ENCODE measurements at regions not wholly inside any gene's neighbourhood (a gene's known extent, or its start where the extent isn't known, plus 50 kb on each side); places are given as distances from the start of the nearest gene placed in this dataset.

DNA sequence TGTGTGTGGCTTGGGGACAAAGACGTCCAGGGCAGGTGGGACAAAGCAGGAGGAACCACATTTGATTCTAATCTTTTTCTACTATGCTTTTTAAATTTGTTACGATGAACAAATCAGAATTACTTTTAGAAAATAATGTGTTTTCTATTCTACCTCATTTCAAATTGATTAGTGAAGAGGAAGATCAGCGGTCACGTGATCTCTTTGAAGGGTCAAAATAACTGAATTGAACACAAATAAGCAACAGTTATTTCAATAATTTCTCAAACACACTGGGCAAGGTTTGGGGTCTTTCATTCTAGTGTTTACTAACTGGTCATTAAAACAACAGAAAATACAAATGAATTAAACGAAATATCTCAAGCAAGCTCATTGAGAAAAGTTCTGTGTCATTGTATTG lies 773.0 kb upstream of the IGFBP3 start:
- intact Hi-C loops (cut with micrococcal nuclease): no loop called here
- TF ChIP-seq, protein P1, sequence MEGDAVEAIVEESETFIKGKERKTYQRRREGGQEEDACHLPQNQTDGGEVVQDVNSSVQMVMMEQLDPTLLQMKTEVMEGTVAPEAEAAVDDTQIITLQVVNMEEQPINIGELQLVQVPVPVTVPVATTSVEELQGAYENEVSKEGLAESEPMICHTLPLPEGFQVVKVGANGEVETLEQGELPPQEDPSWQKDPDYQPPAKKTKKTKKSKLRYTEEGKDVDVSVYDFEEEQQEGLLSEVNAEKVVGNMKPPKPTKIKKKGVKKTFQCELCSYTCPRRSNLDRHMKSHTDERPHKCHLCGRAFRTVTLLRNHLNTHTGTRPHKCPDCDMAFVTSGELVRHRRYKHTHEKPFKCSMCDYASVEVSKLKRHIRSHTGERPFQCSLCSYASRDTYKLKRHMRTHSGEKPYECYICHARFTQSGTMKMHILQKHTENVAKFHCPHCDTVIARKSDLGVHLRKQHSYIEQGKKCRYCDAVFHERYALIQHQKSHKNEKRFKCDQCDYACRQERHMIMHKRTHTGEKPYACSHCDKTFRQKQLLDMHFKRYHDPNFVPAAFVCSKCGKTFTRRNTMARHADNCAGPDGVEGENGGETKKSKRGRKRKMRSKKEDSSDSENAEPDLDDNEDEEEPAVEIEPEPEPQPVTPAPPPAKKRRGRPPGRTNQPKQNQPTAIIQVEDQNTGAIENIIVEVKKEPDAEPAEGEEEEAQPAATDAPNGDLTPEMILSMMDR (IDR thresholded peaks at IDR 0.05 in 2 of 3, conservative IDR thresholded peaks at IDR 0.05 in 1 of 3; ENCODE audit: borderline replicate concordance in 1 of 3, insufficient read depth in 1 of 3, low read depth in 2 of 3, low read length in 2 of 3): no peak
- TF ChIP-seq TCF7L2 (IDR thresholded peaks at IDR 0.05; ENCODE audit: borderline replicate concordance, extremely low read depth, insufficient read depth, insufficient read length) (no peak), ZFX (IDR thresholded peaks at IDR 0.05) (no peak), EGR1 (IDR thresholded peaks at IDR 0.05; ENCODE audit: low read depth) (no peak), SRF (IDR thresholded peaks at IDR 0.05; ENCODE audit: low read depth) (no peak)
- TF ChIP-seq, protein P2, sequence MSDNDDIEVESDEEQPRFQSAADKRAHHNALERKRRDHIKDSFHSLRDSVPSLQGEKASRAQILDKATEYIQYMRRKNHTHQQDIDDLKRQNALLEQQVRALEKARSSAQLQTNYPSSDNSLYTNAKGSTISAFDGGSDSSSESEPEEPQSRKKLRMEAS (IDR thresholded peaks at IDR 0.05): no peak
- H3K9me2 ChIP-seq (ENCODE audit: insufficient read depth): no peaks in the 10 kb centered on the region
- H3K4me3 ChIP-seq (replicated peaks in 1 of 2; ENCODE audit: low read depth in 1 of 2, low read length in 2 of 2): no peak overlapping the region
- no peak overlapping the region for H2AFZ ChIP-seq (ENCODE audit: low read depth, low read length, poor library complexity, severe bottlenecking)
- H3K9ac ChIP-seq (ENCODE audit: low read length): no peak overlapping the region
- ChIA-PET POLR2A (no interaction called here), CTCF (no interaction called here), RAD21 (ENCODE audit: low non-redundant PET in 1 of 2, low total read pairs in 2 of 2, uncharacterized antibody in 2 of 2, unreplicated experiment in 2 of 2) (no interaction called here)
- DNase-seq (ENCODE audit: low read depth, low spot score): no peak
- no peaks in the 10 kb centered on the region for H4K20me1 ChIP-seq (ENCODE audit: insufficient read depth)
- H3K27ac ChIP-seq (ENCODE audit: low read depth, low read length): no peak overlapping the region
- no peaks in the 10 kb centered on the region for H3K79me2 ChIP-seq (ENCODE audit: insufficient read depth, low read length)
- H3K4me1 ChIP-seq (ENCODE audit: control insufficient read depth in 1 of 2, insufficient read depth in 2 of 2, low read length in 2 of 2): peaks cover 5 to 9% of the 10 kb centered on the region in 2 experiments; a peak in 3 of 4 replicates
- H3K9me3 ChIP-seq (ENCODE audit: control insufficient read depth in 1 of 2, insufficient read depth in 1 of 2, low read depth in 1 of 2, low read length in 2 of 2): no peaks in the 10 kb centered on the region
- ATAC-seq: no peak
- no peaks in the 10 kb centered on the region for H3K36me3 ChIP-seq (ENCODE audit: control insufficient read depth in 1 of 2, insufficient read depth in 2 of 2, low read length in 2 of 2)
- no peaks in the 10 kb centered on the region for H3K27me3 ChIP-seq (ENCODE audit: insufficient read depth, low read length)
- no peak overlapping the region for H3K4me2 ChIP-seq (ENCODE audit: low read length)
- BruUV-seq (replicated peaks): no TSS peak

DNA sequence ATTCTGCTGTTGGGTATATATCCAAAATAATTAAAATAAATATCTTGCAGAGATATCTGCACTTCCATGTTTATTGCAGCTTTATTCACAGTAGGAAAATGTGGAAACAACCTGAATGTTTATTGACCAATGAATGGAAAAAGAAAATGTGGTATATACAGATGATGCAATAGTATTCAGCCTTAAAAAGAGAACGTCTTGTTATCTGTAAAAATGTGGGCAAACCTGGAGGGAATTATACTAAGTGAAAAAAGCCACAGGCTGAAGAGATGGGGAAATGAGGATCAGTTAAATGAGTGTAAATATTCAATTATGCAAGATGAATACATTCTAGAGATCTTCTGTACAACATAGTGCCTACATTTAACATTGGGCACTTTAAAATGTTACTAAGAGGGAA lies 766.1 kb upstream of the IGFBP3 start:
- no peaks in the 10 kb centered on the region for H3K9me2 ChIP-seq (ENCODE audit: insufficient read depth)
- BruUV-seq (replicated peaks): no TSS peak
- H3K9ac ChIP-seq (ENCODE audit: low read length): no peak overlapping the region
- no peaks in the 10 kb centered on the region for H3K36me3 ChIP-seq (ENCODE audit: control insufficient read depth in 1 of 2, insufficient read depth in 2 of 2, low read length in 2 of 2)
- RAD21 ChIA-PET (ENCODE audit: low non-redundant PET in 1 of 2, low total read pairs in 2 of 2, uncharacterized antibody in 2 of 2, unreplicated experiment in 2 of 2): no interaction called here
- H3K27me3 ChIP-seq (ENCODE audit: insufficient read depth, low read length): no peaks in the 10 kb centered on the region
- H3K9me3 ChIP-seq (ENCODE audit: control insufficient read depth in 1 of 2, insufficient read depth in 1 of 2, low read depth in 1 of 2, low read length in 2 of 2): no peaks in the 10 kb centered on the region
- POLR2A ChIA-PET: no interaction called here
- no peak overlapping the region for H3K27ac ChIP-seq (ENCODE audit: low read depth, low read length)
- no peak for DNase-seq (ENCODE audit: low read depth, low spot score)
- CTCF ChIA-PET: no interaction called here
- H3K79me2 ChIP-seq (ENCODE audit: insufficient read depth, low read length): no peaks in the 10 kb centered on the region
- ATAC-seq: no peak
- intact Hi-C loops (cut with micrococcal nuclease): no loop called here
- no peak overlapping the region for H3K4me2 ChIP-seq (ENCODE audit: low read length)
- no peaks in the 10 kb centered on the region for H4K20me1 ChIP-seq (ENCODE audit: insufficient read depth)
- no peaks in the 10 kb centered on the region for H3K4me1 ChIP-seq (ENCODE audit: control insufficient read depth in 1 of 2, insufficient read depth in 2 of 2, low read length in 2 of 2)
- H2AFZ ChIP-seq (ENCODE audit: low read depth, low read length, poor library complexity, severe bottlenecking): no peak overlapping the region
- H3K4me3 ChIP-seq (replicated peaks in 1 of 2; ENCODE audit: low read depth in 1 of 2, low read length in 2 of 2): no peak overlapping the region
- TF ChIP-seq EZH2 (IDR thresholded peaks at IDR 0.05): no peak
- no peak for TF ChIP-seq RAD21 (IDR thresholded peaks at IDR 0.05; ENCODE audit: low read depth)
- TF ChIP-seq, protein P2 (IDR thresholded peaks at IDR 0.05): no peak
- TF ChIP-seq YY1 (IDR thresholded peaks at IDR 0.05; ENCODE audit: extremely low read depth, insufficient replicate concordance, low read depth, low read length): no peak
- no peak for TF ChIP-seq POLR2A (IDR thresholded peaks at IDR 0.05; ENCODE audit: borderline replicate concordance, extremely low read depth, insufficient read depth, insufficient read length)
- no peak for TF ChIP-seq SRF (IDR thresholded peaks at IDR 0.05; ENCODE audit: low read depth)
- TF ChIP-seq, protein P3, sequence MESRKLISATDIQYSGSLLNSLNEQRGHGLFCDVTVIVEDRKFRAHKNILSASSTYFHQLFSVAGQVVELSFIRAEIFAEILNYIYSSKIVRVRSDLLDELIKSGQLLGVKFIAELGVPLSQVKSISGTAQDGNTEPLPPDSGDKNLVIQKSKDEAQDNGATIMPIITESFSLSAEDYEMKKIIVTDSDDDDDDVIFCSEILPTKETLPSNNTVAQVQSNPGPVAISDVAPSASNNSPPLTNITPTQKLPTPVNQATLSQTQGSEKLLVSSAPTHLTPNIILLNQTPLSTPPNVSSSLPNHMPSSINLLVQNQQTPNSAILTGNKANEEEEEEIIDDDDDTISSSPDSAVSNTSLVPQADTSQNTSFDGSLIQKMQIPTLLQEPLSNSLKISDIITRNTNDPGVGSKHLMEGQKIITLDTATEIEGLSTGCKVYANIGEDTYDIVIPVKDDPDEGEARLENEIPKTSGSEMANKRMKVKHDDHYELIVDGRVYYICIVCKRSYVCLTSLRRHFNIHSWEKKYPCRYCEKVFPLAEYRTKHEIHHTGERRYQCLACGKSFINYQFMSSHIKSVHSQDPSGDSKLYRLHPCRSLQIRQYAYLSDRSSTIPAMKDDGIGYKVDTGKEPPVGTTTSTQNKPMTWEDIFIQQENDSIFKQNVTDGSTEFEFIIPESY (IDR thresholded peaks at IDR 0.05; ENCODE audit: extremely low read depth, insufficient replicate concordance, low read length): no peak
- TF ChIP-seq ZNF274 (IDR thresholded peaks at IDR 0.05; ENCODE audit: low read depth, low read length): no peak
- no peak for TF ChIP-seq EZH2phosphoT487 (IDR thresholded peaks at IDR 0.05; ENCODE audit: borderline replicate concordance)
- TF ChIP-seq, protein P1 (IDR thresholded peaks at IDR 0.05 in 2 of 3, conservative IDR thresholded peaks at IDR 0.05 in 1 of 3; ENCODE audit: borderline replicate concordance in 1 of 3, insufficient read depth in 1 of 3, low read depth in 2 of 3, low read length in 2 of 3): no peak
